H1 (cell line): ENCODE measurements at regions not wholly inside any gene's neighbourhood (a gene's known extent, or its start where the extent isn't known, plus 50 kb on each side); places are given as distances from the start of the nearest gene placed in this dataset.

ENCODE experiments used
- CEBPB ChIP-seq: IDR thresholded peaks from 2 replicates; pipeline ENCODE4 v1.6.1; 2012; ENCODE audit warnings: low read depth, low read length
- SP4 ChIP-seq: IDR thresholded peaks from 2 replicates; pipeline ENCODE4 v1.6.1; 2012; ENCODE audit warnings: low read length, inconsistent platforms

GRCh38 chr4:128550060-128550459 lies 259.4 kb upstream of the JADE1 start (continued):
- TF ChIP-seq CEBPB (no peak), SP4 (no peak)
